ENCODE measurements at regions not wholly inside any gene's neighbourhood (a gene's known extent, or its start where the extent isn't known, plus 50 kb on each side); places are given as distances from the start of the nearest gene placed in this dataset.

- TF ChIP-seq REST (IDR thresholded peaks at IDR 0.05; ENCODE audit: low read depth, low read length) (no peak), E2F8 (IDR thresholded peaks at IDR 0.05; ENCODE audit: low read depth, partially characterized antibody) (no peak), MTA3 (IDR thresholded peaks at IDR 0.05; ENCODE audit: borderline replicate concordance, low read length) (no peak), CBFB (IDR thresholded peaks at IDR 0.05; ENCODE audit: low read depth) (no peak), BCL11A (IDR thresholded peaks at IDR 0.05; ENCODE audit: low read depth, low read length) (no peak), BHLHE40 (IDR thresholded peaks at IDR 0.05; ENCODE audit: borderline replicate concordance in 1 of 2, low read depth in 2 of 2, low read length in 1 of 2) (no peak), NR2C2 (IDR thresholded peaks at IDR 0.05; ENCODE audit: borderline replicate concordance, control insufficient read depth, insufficient read length, low read depth) (no peak), CHD1 (IDR thresholded peaks at IDR 0.05; ENCODE audit: low read depth, low read length) (no peak), POU2F2 (IDR thresholded peaks at IDR 0.05; ENCODE audit: borderline replicate concordance, low read depth, low read length) (no peak)
These were observed 949.6 kb upstream of the GOT2 start (continued) for GRCh38 chr16:59683709-59684108.
